Fibroblast of lung (primary cell): ENCODE measurements at regions not wholly inside any gene's neighbourhood (a gene's known extent, or its start where the extent isn't known, plus 50 kb on each side); places are given as distances from the start of the nearest gene placed in this dataset.

Source experiments
- DNase-seq, 2 donors: peaks; one replicate each; pipeline versions ENCODE4 v3.0.0 to v3.0.0-alpha.2; 2010; ENCODE audit warnings: low read depth in 2 of 2
- H2AFZ ChIP-seq: 2 replicates; pipeline ENCODE4 v1.5.1; 2012; ENCODE audit warnings: low read length, control low read depth, inconsistent platforms
- H3K27ac ChIP-seq: 2 replicates; pipeline ENCODE4 v1.5.1; 2011; ENCODE audit warnings: low read length, control low read depth; ENCODE audit not compliant: insufficient read depth
- H3K27me3 ChIP-seq: 2 replicates; pipeline ENCODE4 v1.5.1; 2011; ENCODE audit warnings: mild to moderate bottlenecking, low read length; ENCODE audit not compliant: control insufficient read depth, insufficient read depth
- H3K36me3 ChIP-seq: 2 replicates; pipeline ENCODE4 v1.5.1; 2011; ENCODE audit warnings: low read length; ENCODE audit not compliant: control insufficient read depth, insufficient read depth
- H3K4me1 ChIP-seq: 2 replicates; pipeline ENCODE4 v1.5.1; 2011; ENCODE audit warnings: low read length; ENCODE audit not compliant: control insufficient read depth, insufficient read depth; ENCODE audit errors: extremely low read depth
- H3K4me2 ChIP-seq: 2 replicates; pipeline ENCODE4 v1.5.1; 2011; ENCODE audit warnings: low read length, control low read depth; ENCODE audit not compliant: insufficient read depth; ENCODE audit errors: extremely low read depth
- H3K4me3 ChIP-seq, 4 experiments: fragments of 200-600 bp in 1 of 4; sonication (generic) in 1 of 4; replicated peaks in 1 of 4; 2 replicates each; pipeline ENCODE4 v1.5.1; 2011 to 2016; ENCODE audit warnings: low read length in 4 of 4, low read depth in 3 of 4, mild to moderate bottlenecking in 3 of 4, control low read depth in 2 of 4, inconsistent platforms in 1 of 4, mixed read lengths in 1 of 4; ENCODE audit not compliant: insufficient read depth in 1 of 4; ENCODE audit errors: control extremely low read depth in 1 of 4
- H3K79me2 ChIP-seq: 2 replicates; pipeline ENCODE4 v1.5.1; 2012; ENCODE audit warnings: mild to moderate bottlenecking, low read length, inconsistent platforms; ENCODE audit not compliant: control insufficient read depth, insufficient read depth
- H3K9ac ChIP-seq: 2 replicates; pipeline ENCODE4 v1.5.1; 2011; ENCODE audit warnings: mild to moderate bottlenecking, low read length, control low read depth; ENCODE audit not compliant: insufficient read depth
- H3K9me3 ChIP-seq: 2 replicates; pipeline ENCODE4 v1.5.1; 2012; ENCODE audit warnings: low read depth, low read length; ENCODE audit not compliant: control insufficient read depth, insufficient read depth
- H4K20me1 ChIP-seq: 2 replicates; pipeline ENCODE4 v1.5.1; 2011; ENCODE audit warnings: low read length; ENCODE audit not compliant: control insufficient read depth, insufficient read depth; ENCODE audit errors: extremely low read depth
- CTCF ChIP-seq, 2 donors: IDR thresholded peaks in 1 of 2; conservative IDR thresholded peaks in 1 of 2; 1 replicate in 1 of 2; 2 replicates in 1 of 2; pipeline ENCODE4 v1.5.1; 2011 to 2012; ENCODE audit warnings: low read length in 2 of 2, control low read depth in 1 of 2, inconsistent platforms in 1 of 2, low read depth in 1 of 2, mild to moderate bottlenecking in 1 of 2
- EZH2 ChIP-seq: IDR thresholded peaks from 2 replicates; pipeline ENCODE4 v1.5.1; 2012; ENCODE audit warnings: low read length, control low read depth, mild to moderate bottlenecking; ENCODE audit errors: missing control alignments

GRCh38 chr3:3618623-3619022 lies 180.6 kb upstream of the LRRN1 start:
- TF ChIP-seq CTCF (conservative IDR thresholded peaks at IDR 0.05 in 1 of 2, IDR thresholded peaks at IDR 0.05 in 1 of 2; ENCODE audit: low read depth in 1 of 2, low read length in 2 of 2) (no peak), EZH2 (no peak)
- H3K9ac ChIP-seq, result no peak overlapping the region

GRCh38 chr3:3615533-3615932 lies 183.7 kb upstream of the LRRN1 start:
- Histone ChIP-seq H3K27me3 (no peaks in the 10 kb centered on the region), H3K4me1 (no peaks in the 10 kb centered on the region), H2AFZ (no peak overlapping the region), H3K4me2 (no peak overlapping the region), H4K20me1 (no peaks in the 10 kb centered on the region), H3K4me3 (no peak overlapping the region), H3K27ac (no peak overlapping the region), H3K9me3 (no peaks in the 10 kb centered on the region), H3K79me2 (no peaks in the 10 kb centered on the region), H3K36me3 (no peaks in the 10 kb centered on the region), H3K9ac (no peak overlapping the region)
- peak in 1 of 2 donors; percentile 78 for DNase-seq
- no peak for TF ChIP-seq EZH2
- no peak for TF ChIP-seq CTCF (conservative IDR thresholded peaks at IDR 0.05 in 1 of 2, IDR thresholded peaks at IDR 0.05 in 1 of 2; ENCODE audit: low read depth in 1 of 2, low read length in 2 of 2)

More at GRCh38 chr3:3618623-3619022, 180.6 kb upstream of the LRRN1 start:
- Histone ChIP-seq H3K4me2 (no peak overlapping the region), H3K9me3 (no peaks in the 10 kb centered on the region), H3K79me2 (no peaks in the 10 kb centered on the region), H3K27ac (no peak overlapping the region), H3K4me1 (no peaks in the 10 kb centered on the region), H3K4me3 (no peak overlapping the region), H2AFZ (no peak overlapping the region), H4K20me1 (no peaks in the 10 kb centered on the region), H3K36me3 (no peaks in the 10 kb centered on the region), H3K27me3 (no peaks in the 10 kb centered on the region)
- peak in 1 of 2 donors; percentile 34 for DNase-seq

GRCh38 chr3:3610581-3611298 lies 188.5 kb upstream of the LRRN1 start:
- Histone ChIP-seq H4K20me1 (no peaks in the 10 kb centered on the region), H3K36me3 (no peaks in the 10 kb centered on the region), H3K4me1 (no peaks in the 10 kb centered on the region), H3K27me3 (no peaks in the 10 kb centered on the region), H3K9me3 (no peaks in the 10 kb centered on the region), H3K4me3 (no peak overlapping the region), H3K9ac (no peak overlapping the region), H3K27ac (no peak overlapping the region), H3K4me2 (no peak overlapping the region), H3K79me2 (no peaks in the 10 kb centered on the region), H2AFZ (no peak overlapping the region)
- DNase-seq, result no peak
- TF ChIP-seq EZH2 (no peak), CTCF (conservative IDR thresholded peaks at IDR 0.05 in 1 of 2, IDR thresholded peaks at IDR 0.05 in 1 of 2; ENCODE audit: low read depth in 1 of 2, low read length in 2 of 2) (no peak)
